ENCODE measurements at regions not wholly inside any gene's neighbourhood (a gene's known extent, or its start where the extent isn't known, plus 50 kb on each side); places are given as distances from the start of the nearest gene placed in this dataset.
A peak's percentile ranks its signal among the peaks of the same experiment; 100 is the strongest.

- Histone ChIP-seq H3K36me3 (ENCODE audit: control insufficient read depth, insufficient read depth, low read length) (no peaks in the 10 kb centered on the region), H3K9me3 (ENCODE audit: control insufficient read depth, insufficient read depth, low read depth, low read length) (no peaks in the 10 kb centered on the region), H3K4me2 (ENCODE audit: extremely low read depth, insufficient read depth, low read length) (no peak overlapping the region), H4K20me1 (ENCODE audit: control insufficient read depth, extremely low read depth, insufficient read depth, low read length) (no peaks in the 10 kb centered on the region), H3K79me2 (ENCODE audit: control insufficient read depth, insufficient read depth, low read length) (no peaks in the 10 kb centered on the region), H3K27me3 (ENCODE audit: control insufficient read depth, insufficient read depth, low read length) (no peaks in the 10 kb centered on the region), H3K9ac (ENCODE audit: insufficient read depth, low read length) (no peak overlapping the region), H2AFZ (ENCODE audit: low read length) (no peak overlapping the region), H3K27ac (ENCODE audit: insufficient read depth, low read length) (no peak overlapping the region), H3K4me3 (replicated peaks in 1 of 4; ENCODE audit: control extremely low read depth in 1 of 4, insufficient read depth in 1 of 4, low read depth in 3 of 4, low read length in 4 of 4) (no peak overlapping the region), H3K4me1 (ENCODE audit: control insufficient read depth, extremely low read depth, insufficient read depth, low read length) (no peaks in the 10 kb centered on the region)
- TF ChIP-seq CTCF (conservative IDR thresholded peaks at IDR 0.05 in 1 of 2, IDR thresholded peaks at IDR 0.05 in 1 of 2; ENCODE audit: low read depth in 1 of 2, low read length in 2 of 2) (no peak), EZH2 (IDR thresholded peaks at IDR 0.05; ENCODE audit: low read length, missing control alignments) (no peak)
- DNase-seq (ENCODE audit: low read depth in 2 of 2) = no peak
These were observed 96.3 kb downstream of the FAM76B start for GRCh38 chr11:95693298-95693697.

- DNase-seq (ENCODE audit: low read depth in 2 of 2) = peak; percentile 51 to 85
- TF ChIP-seq EZH2 (IDR thresholded peaks at IDR 0.05; ENCODE audit: low read length, missing control alignments) (no peak), CTCF (conservative IDR thresholded peaks at IDR 0.05 in 1 of 2, IDR thresholded peaks at IDR 0.05 in 1 of 2; ENCODE audit: low read depth in 1 of 2, low read length in 2 of 2) (no peak)
- H2AFZ ChIP-seq (ENCODE audit: low read length) = no peak overlapping the region
- no peak overlapping the region for H3K4me2 ChIP-seq (ENCODE audit: extremely low read depth, insufficient read depth, low read length)
- no peaks in the 10 kb centered on the region for H3K27me3 ChIP-seq (ENCODE audit: control insufficient read depth, insufficient read depth, low read length)
- H3K36me3 ChIP-seq (ENCODE audit: control insufficient read depth, insufficient read depth, low read length) = no peaks in the 10 kb centered on the region
- H3K9me3 ChIP-seq (ENCODE audit: control insufficient read depth, insufficient read depth, low read depth, low read length) = no peaks in the 10 kb centered on the region
- no peak overlapping the region for H3K4me3 ChIP-seq (replicated peaks in 1 of 4; ENCODE audit: control extremely low read depth in 1 of 4, insufficient read depth in 1 of 4, low read depth in 3 of 4, low read length in 4 of 4)
- no peaks in the 10 kb centered on the region for H3K4me1 ChIP-seq (ENCODE audit: control insufficient read depth, extremely low read depth, insufficient read depth, low read length)
- H3K27ac ChIP-seq (ENCODE audit: insufficient read depth, low read length) = no peak overlapping the region
- H4K20me1 ChIP-seq (ENCODE audit: control insufficient read depth, extremely low read depth, insufficient read depth, low read length) = no peaks in the 10 kb centered on the region
- H3K9ac ChIP-seq (ENCODE audit: insufficient read depth, low read length) = no peak overlapping the region
- no peaks in the 10 kb centered on the region for H3K79me2 ChIP-seq (ENCODE audit: control insufficient read depth, insufficient read depth, low read length)
These were observed 96.9 kb downstream of the FAM76B start for GRCh38 chr11:95692526-95693260.

GRCh38 chr11:95690100-95690499 lies 99.5 kb downstream of the FAM76B start:
- H4K20me1 ChIP-seq (ENCODE audit: control insufficient read depth, extremely low read depth, insufficient read depth, low read length) = no peaks in the 10 kb centered on the region
- no peak overlapping the region for H3K9ac ChIP-seq (ENCODE audit: insufficient read depth, low read length)
- no peak overlapping the region for H2AFZ ChIP-seq (ENCODE audit: low read length)
- no peak overlapping the region for H3K4me3 ChIP-seq (replicated peaks in 1 of 4; ENCODE audit: control extremely low read depth in 1 of 4, insufficient read depth in 1 of 4, low read depth in 3 of 4, low read length in 4 of 4)
- H3K27ac ChIP-seq (ENCODE audit: insufficient read depth, low read length) = no peak overlapping the region
- H3K4me2 ChIP-seq (ENCODE audit: extremely low read depth, insufficient read depth, low read length) = no peak overlapping the region
- H3K9me3 ChIP-seq (ENCODE audit: control insufficient read depth, insufficient read depth, low read depth, low read length) = no peaks in the 10 kb centered on the region
- H3K4me1 ChIP-seq (ENCODE audit: control insufficient read depth, extremely low read depth, insufficient read depth, low read length) = no peaks in the 10 kb centered on the region
- H3K27me3 ChIP-seq (ENCODE audit: control insufficient read depth, insufficient read depth, low read length) = no peaks in the 10 kb centered on the region
- H3K36me3 ChIP-seq (ENCODE audit: control insufficient read depth, insufficient read depth, low read length) = no peaks in the 10 kb centered on the region
- no peaks in the 10 kb centered on the region for H3K79me2 ChIP-seq (ENCODE audit: control insufficient read depth, insufficient read depth, low read length)
- TF ChIP-seq EZH2 (IDR thresholded peaks at IDR 0.05; ENCODE audit: low read length, missing control alignments) = no peak
- no peak for DNase-seq (ENCODE audit: low read depth in 2 of 2)
